Mucosa of descending colon (tissue), 3 donors: ENCODE measurements at regions not wholly inside any gene's neighbourhood (a gene's known extent, or its start where the extent isn't known, plus 50 kb on each side); places are given as distances from the start of the nearest gene placed in this dataset.

Source experiments
- ATAC-seq: fragments of 200-7000 bp; cut with Tn5 transposase; one replicate; pipeline ENCODE4 v1.9.1; 2020; ENCODE audit warnings: mild to moderate bottlenecking, moderate library complexity
- DNase-seq, 3 donors: peaks; one replicate each; pipeline ENCODE4 v3.0.0-alpha.2; 2020
- H3K36me3 ChIP-seq: fragments of 200-600 bp; one replicate; pipeline ENCODE4 v1.8.0; 2021; ENCODE audit warnings: low read depth, mild to moderate bottlenecking
- H3K4me1 ChIP-seq: fragments of 200-600 bp; one replicate; pipeline ENCODE4 v1.8.0; 2021; ENCODE audit warnings: low read depth, mild to moderate bottlenecking
- H3K4me3 ChIP-seq: fragments of 200-600 bp; one replicate; pipeline ENCODE4 v1.8.0; 2021; ENCODE audit warnings: mild to moderate bottlenecking
- H3K9me3 ChIP-seq: fragments of 200-600 bp; one replicate; pipeline ENCODE4 v1.8.0; 2021; ENCODE audit warnings: mild to moderate bottlenecking
- intact Hi-C, 2 donors: fragments of 100-400 bp; cut with DNase I in 1 of 2; cut with micrococcal nuclease in 1 of 2; formaldehyde crosslinking; loops; one replicate each; pipeline versions ENCODE4 v1.11.0 to v1.11.1; 2022; cut with DNase I, micrococcal nuclease
- TF ChIP-seq, protein P1 (sequence below): fragments of 200-600 bp; IDR thresholded peaks from one replicate; pipeline ENCODE4 v1.8.0; 2022; ENCODE audit warnings: antibody characterized with exemption, mild to moderate bottlenecking
- donor health status: DM: no; HTN: no; CAD: no; lungs with moderate emphysema.
- donor health status: DM: no; HTN: no; CAD: no.
- donor health status: DM: no; HTN: yes; CAD: no.

DNA sequence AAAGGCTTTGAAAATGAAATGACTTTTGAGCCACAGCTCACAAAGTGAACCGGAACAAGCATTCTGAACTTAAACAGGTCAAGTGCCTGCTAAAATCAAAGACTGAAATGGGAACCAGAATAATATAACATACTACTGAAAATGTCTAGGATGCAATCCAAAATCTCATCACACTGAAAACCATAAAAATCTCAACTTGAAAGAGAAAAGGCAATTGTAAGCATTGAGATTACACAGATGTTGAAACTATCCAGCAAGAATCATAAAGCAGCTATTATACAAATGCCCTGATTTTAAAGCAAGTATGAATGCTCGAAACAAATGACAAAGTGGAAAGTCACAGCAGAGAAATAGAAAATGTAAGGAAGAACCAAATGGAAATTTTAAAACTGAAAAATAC lies 211.5 kb upstream of the GAS1 start:
- no peaks in the 10 kb centered on the region for H3K36me3 ChIP-seq
- no peak for ATAC-seq
- H3K4me3 ChIP-seq: no peak overlapping the region
- DNase-seq: no peak
- no peaks in the 10 kb centered on the region for H3K9me3 ChIP-seq
- intact Hi-C loops: no loop called here
- no peaks in the 10 kb centered on the region for H3K4me1 ChIP-seq
- TF ChIP-seq, protein P1, sequence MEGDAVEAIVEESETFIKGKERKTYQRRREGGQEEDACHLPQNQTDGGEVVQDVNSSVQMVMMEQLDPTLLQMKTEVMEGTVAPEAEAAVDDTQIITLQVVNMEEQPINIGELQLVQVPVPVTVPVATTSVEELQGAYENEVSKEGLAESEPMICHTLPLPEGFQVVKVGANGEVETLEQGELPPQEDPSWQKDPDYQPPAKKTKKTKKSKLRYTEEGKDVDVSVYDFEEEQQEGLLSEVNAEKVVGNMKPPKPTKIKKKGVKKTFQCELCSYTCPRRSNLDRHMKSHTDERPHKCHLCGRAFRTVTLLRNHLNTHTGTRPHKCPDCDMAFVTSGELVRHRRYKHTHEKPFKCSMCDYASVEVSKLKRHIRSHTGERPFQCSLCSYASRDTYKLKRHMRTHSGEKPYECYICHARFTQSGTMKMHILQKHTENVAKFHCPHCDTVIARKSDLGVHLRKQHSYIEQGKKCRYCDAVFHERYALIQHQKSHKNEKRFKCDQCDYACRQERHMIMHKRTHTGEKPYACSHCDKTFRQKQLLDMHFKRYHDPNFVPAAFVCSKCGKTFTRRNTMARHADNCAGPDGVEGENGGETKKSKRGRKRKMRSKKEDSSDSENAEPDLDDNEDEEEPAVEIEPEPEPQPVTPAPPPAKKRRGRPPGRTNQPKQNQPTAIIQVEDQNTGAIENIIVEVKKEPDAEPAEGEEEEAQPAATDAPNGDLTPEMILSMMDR: no peak

DNA sequence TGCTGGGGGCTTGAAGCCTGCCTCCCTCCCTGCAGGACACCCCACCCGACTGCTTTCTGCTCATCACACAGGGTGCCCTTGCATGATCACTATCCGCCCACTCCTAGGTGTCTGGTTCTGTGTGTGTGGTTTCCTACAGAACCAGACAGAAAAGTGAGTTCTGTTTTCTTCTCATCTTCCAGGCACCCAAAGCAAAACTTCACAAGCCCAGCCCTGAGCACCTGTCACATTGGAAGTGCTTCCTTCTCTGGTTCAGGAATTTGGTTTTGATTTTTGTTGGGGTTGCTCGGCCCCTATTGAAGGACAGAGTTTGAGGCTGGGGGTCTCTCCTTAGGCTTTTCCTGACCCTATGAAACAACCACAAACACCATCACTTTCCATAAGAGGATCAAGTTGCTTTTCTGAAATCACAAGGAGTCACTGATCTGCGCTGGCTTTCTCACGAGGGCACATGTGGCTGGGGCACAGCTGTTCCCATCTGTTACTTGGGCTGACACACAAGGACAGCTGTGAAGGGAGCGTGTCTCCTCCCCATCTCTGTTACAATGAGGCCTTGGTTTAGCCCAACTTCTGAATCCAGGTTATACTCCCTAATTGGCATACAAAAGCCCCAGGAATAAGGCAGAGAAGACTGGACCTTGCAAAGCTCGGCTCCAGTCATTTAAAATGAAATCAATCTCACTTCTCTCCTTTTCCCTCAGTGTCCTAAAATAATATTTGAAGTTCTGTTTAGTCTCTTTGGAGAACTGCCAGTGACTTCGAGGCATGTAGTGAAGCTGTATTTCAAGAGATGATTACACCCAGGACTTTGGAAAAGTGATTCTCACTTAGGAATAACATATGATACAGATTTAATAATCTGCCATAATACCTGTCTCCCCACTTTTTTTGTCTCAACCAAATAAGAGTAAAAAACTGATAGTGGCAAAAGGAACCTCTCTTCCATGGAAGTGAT lies 213.1 kb upstream of the GAS1 start:
- DNase-seq (no peak), ATAC-seq (no peak)
- Histone ChIP-seq H3K9me3 (no peaks in the 10 kb centered on the region), H3K4me1 (no peaks in the 10 kb centered on the region), H3K36me3 (no peaks in the 10 kb centered on the region), H3K4me3 (no peak overlapping the region)
- TF ChIP-seq, protein P1: no peak
- intact Hi-C loops: no loop called here

DNA sequence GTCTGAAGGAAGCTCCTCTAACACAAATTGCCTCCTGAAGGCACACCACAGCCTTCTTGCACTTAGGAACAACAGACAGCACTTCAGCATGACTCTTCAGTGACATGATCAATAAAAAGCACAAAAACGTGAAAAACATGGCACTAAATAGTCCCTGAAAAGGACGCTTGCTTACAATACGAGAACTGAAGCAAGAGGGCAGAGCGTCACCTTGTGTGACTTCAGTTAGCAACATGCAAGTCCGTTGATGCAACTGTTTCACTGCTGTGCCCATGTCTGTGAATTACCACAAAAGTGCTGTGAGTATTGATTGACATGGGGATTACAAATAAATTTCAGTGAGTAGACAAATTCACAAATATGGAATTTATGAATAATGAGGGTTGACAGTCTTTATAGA lies 219.9 kb upstream of the GAS1 start:
- no peaks in the 10 kb centered on the region for H3K36me3 ChIP-seq
- no peaks in the 10 kb centered on the region for H3K9me3 ChIP-seq
- H3K4me1 ChIP-seq: no peaks in the 10 kb centered on the region
- no peak for DNase-seq
- ATAC-seq: no peak
- TF ChIP-seq, protein P1: no peak
- no peak overlapping the region for H3K4me3 ChIP-seq
- intact Hi-C loops: no loop called here

DNA sequence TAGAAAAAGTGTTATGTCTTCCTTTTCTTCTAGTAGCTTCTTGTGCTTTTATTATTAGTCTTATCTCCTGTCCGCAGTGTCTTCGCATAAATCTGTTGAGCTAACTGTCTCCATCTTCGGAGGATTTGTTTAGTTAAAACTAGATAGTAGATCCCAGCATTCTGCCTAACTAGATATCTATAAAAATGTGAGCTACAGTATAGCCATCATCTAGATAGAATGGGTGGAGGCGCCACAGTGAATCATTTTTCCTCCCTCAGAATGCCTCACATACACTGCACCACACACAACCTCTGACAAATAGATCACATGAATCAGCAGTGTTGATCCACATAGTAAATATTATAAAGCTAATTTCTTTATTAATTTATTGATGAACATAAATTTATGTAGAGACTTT lies 220.3 kb upstream of the GAS1 start:
- H3K4me3 ChIP-seq: no peak overlapping the region
- ATAC-seq (no peak), DNase-seq (no peak)
- TF ChIP-seq, protein P1: no peak
- H3K36me3 ChIP-seq: no peaks in the 10 kb centered on the region
- no peaks in the 10 kb centered on the region for H3K4me1 ChIP-seq
- intact Hi-C loops: no loop called here
- H3K9me3 ChIP-seq: no peaks in the 10 kb centered on the region

DNA sequence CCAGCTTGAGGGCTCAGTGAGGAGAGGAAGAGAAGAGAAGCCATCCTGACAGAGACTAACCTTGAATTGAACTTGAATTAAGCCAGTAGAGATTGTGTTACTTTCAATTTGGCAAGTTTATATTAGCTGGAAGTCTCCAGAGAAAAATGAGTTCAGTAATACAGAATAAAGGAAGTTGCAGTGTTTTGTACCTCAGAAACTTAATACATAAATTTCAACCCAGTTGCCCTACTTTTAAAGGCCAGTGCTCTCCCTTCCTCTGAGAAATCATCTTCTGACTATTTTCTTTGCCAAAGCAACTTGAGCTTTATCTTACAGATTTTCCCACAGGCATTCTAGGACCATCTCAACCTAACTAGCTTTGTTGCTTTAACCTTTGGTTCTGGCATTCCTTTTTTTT lies 231.0 kb upstream of the GAS1 start:
- no peak for ATAC-seq
- Histone ChIP-seq H3K4me1 (no peaks in the 10 kb centered on the region), H3K4me3 (no peak overlapping the region), H3K36me3 (no peaks in the 10 kb centered on the region), H3K9me3 (no peaks in the 10 kb centered on the region)
- TF ChIP-seq, protein P1: no peak
- intact Hi-C loops: no loop called here
- DNase-seq: no peak
